ENCODE measurements at regions not wholly inside any gene's neighbourhood (a gene's known extent, or its start where the extent isn't known, plus 50 kb on each side); places are given as distances from the start of the nearest gene placed in this dataset.

- 4% methylated on average over 7 of the region's 7 CpGs for WGBS (ENCODE audit: insufficient coverage, low coverage, missing lambda C conversion rate)
- no peak for DNase-seq (ENCODE audit: extremely low read depth in 1 of 4, low spot score in 3 of 4)
- Histone ChIP-seq H4K20me1 (replicated peaks; ENCODE audit: control insufficient read depth, insufficient read depth, low read length) (no peaks in the 10 kb centered on the region), H3K4me3 (no peak overlapping the region), H3K9me3 (replicated peaks; ENCODE audit: control insufficient read depth, insufficient read depth, low read depth, low read length) (no peaks in the 10 kb centered on the region), H3K79me2 (ENCODE audit: control insufficient read depth, insufficient read depth, low read length) (no peaks in the 10 kb centered on the region), H2AFZ (ENCODE audit: low read depth, low read length) (no peak overlapping the region), H3K4me2 (ENCODE audit: insufficient read depth, low read length) (no peak overlapping the region), H3K27ac (ENCODE audit: extremely low read depth, low read depth, low read length) (no peak overlapping the region), H3K4me1 (replicated peaks in 1 of 2; ENCODE audit: control insufficient read depth in 2 of 2, insufficient read depth in 2 of 2, low read length in 2 of 2) (no peaks in the 10 kb centered on the region; a peak in 2 of 5 replicates), H3K9ac (ENCODE audit: insufficient read depth in 1 of 2, low read depth in 2 of 2, low read length in 2 of 2) (no peak overlapping the region), H3K9me1 (ENCODE audit: control insufficient read depth, insufficient read depth, low read length) (no peaks in the 10 kb centered on the region), H3K27me3 (ENCODE audit: control insufficient read depth in 2 of 2, insufficient read depth in 2 of 2, low read length in 2 of 2) (no peaks in the 10 kb centered on the region), H3K36me3 (ENCODE audit: control insufficient read depth, insufficient read depth, low read length) (no peaks in the 10 kb centered on the region)
- intact Hi-C loops (cut with micrococcal nuclease) (loop anchor here (10.0 kb wide), 1 partner anchor 285 kb away; no protein-coding TSS in a partner anchor), in situ Hi-C loops (cut with MboI) (no loop called here)
- CTCF ChIA-PET (ENCODE audit: low intra/inter-chr PET ratio): no interaction called here
- POLR2A ChIA-PET: interaction anchor here (0.5 to 1.0 kb wide), 2 partner anchors 8 to 490 kb away, joined by 3 read pairs; no protein-coding TSS in a partner anchor
- ATAC-seq: peak; percentile 37
- no TSS peak for BruUV-seq (replicated peaks)
- no peak for FAIRE-seq
- TF ChIP-seq RERE (CRISPR knock-in tag; IDR thresholded peaks at IDR 0.05; ENCODE audit: borderline replicate concordance) (no peak), BRF2 (IDR thresholded peaks at IDR 0.05; ENCODE audit: borderline replicate concordance, insufficient read depth, insufficient read length) (no peak), MEIS2 (IDR thresholded peaks at IDR 0.05; ENCODE audit: partially characterized antibody) (peak; percentile 88), UBTF (IDR thresholded peaks at IDR 0.05; ENCODE audit: borderline replicate concordance in 1 of 2, low read depth in 2 of 2, low read length in 2 of 2) (no peak), ZNF780A (CRISPR knock-in tag; IDR thresholded peaks at IDR 0.05) (no peak), ZNF232 (CRISPR knock-in tag; IDR thresholded peaks at IDR 0.05) (no peak), JUND (IDR thresholded peaks at IDR 0.05; ENCODE audit: borderline replicate concordance, low read depth, low read length) (no peak), JUND (tag; IDR thresholded peaks at IDR 0.05; ENCODE audit: borderline replicate concordance, low read depth, low read length) (0 out of 3 replicates have a peak, but pooled peaks have one; percentile 12), ZHX1 (conservative IDR thresholded peaks at IDR 0.05; ENCODE audit: low read length) (no peak), SIX5 (IDR thresholded peaks at IDR 0.05; ENCODE audit: borderline replicate concordance in 1 of 2, insufficient read depth in 1 of 2, low read depth in 1 of 2, low read length in 2 of 2) (no peak)
Observed at GRCh38 chr11:107259811-107260221, 197.8 kb downstream of the CWF19L2 start.
